ENCODE measurements at regions not wholly inside any gene's neighbourhood (a gene's known extent, or its start where the extent isn't known, plus 50 kb on each side); places are given as distances from the start of the nearest gene placed in this dataset.

GRCh38 chr17:77521076-77521475, 380.3 kb downstream of the SEC14L1 start:
- no peak for DNase-seq
- H3K4me1 ChIP-seq = no peaks in the 10 kb centered on the region
- intact Hi-C loops (cut with DNase I; ENCODE audit: low total_unique reads) = no loop called here
- H3K27ac ChIP-seq = no peak overlapping the region
- no peak overlapping the region for H3K4me3 ChIP-seq
- TF ChIP-seq POLR2AphosphoS5 (IDR thresholded peaks at IDR 0.05) = no peak
- no peak for TF ChIP-seq EP300 (IDR thresholded peaks at IDR 0.05)
- no peak for TF ChIP-seq POLR2A (IDR thresholded peaks at IDR 0.05)
- no peak for TF ChIP-seq CTCF (IDR thresholded peaks at IDR 0.05)
- peaks cover 0 to under 1% (median 0%) of the 10 kb centered on the region in 4 donors for H3K9me3 ChIP-seq
- 92 to 95% (median 94%) methylated on average over 12 to 13 of the region's 13 CpGs for WGBS, 5 donors
- H3K27me3 ChIP-seq = peaks cover 0 to 3% (median 0%) of the 10 kb centered on the region in 3 donors
- no peaks in the 10 kb centered on the region for H3K36me3 ChIP-seq

GRCh38 chr17:77523540-77523939, 382.8 kb downstream of the SEC14L1 start:
- DNase-seq = no peak
- H3K27me3 ChIP-seq = peaks cover 0 to 28% (median 15%) of the 10 kb centered on the region in 3 donors

GRCh38 chr17:77526259-77526711, 385.5 kb downstream of the SEC14L1 start:
- Histone ChIP-seq H3K27ac (no peak overlapping the region), H3K4me1 (peaks cover 0 to 13% (median 11%) of the 10 kb centered on the region in 4 donors), H3K27me3 (peaks cover 0 to 49% (median 29%) of the 10 kb centered on the region in 3 donors), H3K36me3 (no peaks in the 10 kb centered on the region), H3K4me3 (no peak overlapping the region), H3K9me3 (peaks cover 0 to 6% (median 0%) of the 10 kb centered on the region in 4 donors)
- intact Hi-C loops (cut with DNase I; ENCODE audit: low total_unique reads) = no loop called here
- 88 to 97% (median 96%) methylated on average over 13 to 20 of the region's 20 CpGs for WGBS, 5 donors
- DNase-seq = no peak
- no peak for TF ChIP-seq EP300 (IDR thresholded peaks at IDR 0.05)
- TF ChIP-seq POLR2A (IDR thresholded peaks at IDR 0.05) = no peak

More at GRCh38 chr17:77523540-77523939, 382.8 kb downstream of the SEC14L1 start:
- TF ChIP-seq CTCF (IDR thresholded peaks at IDR 0.05) = no peak
- no peak for TF ChIP-seq POLR2A (IDR thresholded peaks at IDR 0.05)
- no peak for TF ChIP-seq POLR2AphosphoS5 (IDR thresholded peaks at IDR 0.05)
- no peak for TF ChIP-seq EP300 (IDR thresholded peaks at IDR 0.05)
- Histone ChIP-seq H3K36me3 (no peaks in the 10 kb centered on the region), H3K9me3 (peaks cover 0 to 6% (median 0%) of the 10 kb centered on the region in 4 donors), H3K27ac (no peak overlapping the region), H3K4me1 (peaks cover 0 to 6% (median 4%) of the 10 kb centered on the region in 4 donors), H3K4me3 (no peak overlapping the region)
- WGBS, 5 donors = 62 to 76% (median 68%) methylated on average over 8 of the region's 8 CpGs
- intact Hi-C loops (cut with DNase I; ENCODE audit: low total_unique reads) = no loop called here

- Histone ChIP-seq H3K4me3 (no peak overlapping the region), H3K36me3 (no peaks in the 10 kb centered on the region), H3K9me3 (peaks cover 0 to 6% (median 0%) of the 10 kb centered on the region in 4 donors), H3K27me3 (peaks cover 0 to 49% (median 29%) of the 10 kb centered on the region in 3 donors), H3K27ac (no peak overlapping the region), H3K4me1 (peaks cover 0 to 13% (median 11%) of the 10 kb centered on the region in 4 donors)
- 80 to 91% (median 88%) methylated on average over 17 of the region's 17 CpGs for WGBS, 5 donors
- TF ChIP-seq CTCF (IDR thresholded peaks at IDR 0.05) (no peak), POLR2A (IDR thresholded peaks at IDR 0.05) (no peak), EP300 (IDR thresholded peaks at IDR 0.05) (no peak), POLR2AphosphoS5 (IDR thresholded peaks at IDR 0.05) (no peak)
- DNase-seq = peak in 1 of 2 donors; percentile 7
- intact Hi-C loops (cut with DNase I; ENCODE audit: low total_unique reads) = no loop called here
These were observed 386.1 kb downstream of the SEC14L1 start for GRCh38 chr17:77526728-77527350.

- Histone ChIP-seq H3K4me3 (no peak overlapping the region), H3K27me3 (peaks cover 0 to 49% (median 29%) of the 10 kb centered on the region in 3 donors), H3K27ac (no peak overlapping the region), H3K9me3 (peaks cover 0 to 6% (median 0%) of the 10 kb centered on the region in 4 donors), H3K36me3 (no peaks in the 10 kb centered on the region), H3K4me1 (peaks cover 0 to 13% (median 11%) of the 10 kb centered on the region in 4 donors)
- TF ChIP-seq EP300 (IDR thresholded peaks at IDR 0.05) (no peak), POLR2AphosphoS5 (IDR thresholded peaks at IDR 0.05) (no peak), POLR2A (IDR thresholded peaks at IDR 0.05) (no peak), CTCF (IDR thresholded peaks at IDR 0.05) (no peak)
- 76 to 90% (median 88%) methylated on average over 5 of the region's 5 CpGs for WGBS, 5 donors
- intact Hi-C loops (cut with DNase I; ENCODE audit: low total_unique reads) = no loop called here
- peak in 1 of 2 donors; percentile 2 for DNase-seq
These were observed 386.6 kb downstream of the SEC14L1 start for GRCh38 chr17:77527409-77527808.

All from stomach (tissue), 8 donors.